Right lobe of liver (tissue), 4 donors: ENCODE measurements at regions not wholly inside any gene's neighbourhood (a gene's known extent, or its start where the extent isn't known, plus 50 kb on each side); places are given as distances from the start of the nearest gene placed in this dataset.

Source experiments
- CTCF ChIP-seq, 4 donors: fragments of 200-600 bp in 3 of 4; fragments of 450-650 bp in 1 of 4; IDR thresholded peaks; one replicate each; pipeline versions ENCODE4 v1.5.1 to v1.8.0; 2016 to 2022; ENCODE audit warnings: antibody characterized with exemption in 4 of 4, mild to moderate bottlenecking in 2 of 4
- POLR2A ChIP-seq: fragments of 450-650 bp; IDR thresholded peaks from one replicate; pipeline ENCODE4 v1.6.1; 2017; ENCODE audit warnings: antibody characterized with exemption, mild to moderate bottlenecking
- donor health status: DM: no; HTN: no; CAD: no.
- donor health status: DM: no; HTN: no; CAD: no.
- donor health status: DM: no; HTN: yes; CAD: no.

- TF ChIP-seq CTCF (IDR thresholded peaks at IDR 0.05) (no peak), POLR2A (no peak)
Observed at GRCh38 chr4:81845273-81845672, 373.6 kb upstream of the RASGEF1B start.
